Lung (tissue), 12 donors: ENCODE measurements at regions not wholly inside any gene's neighbourhood (a gene's known extent, or its start where the extent isn't known, plus 50 kb on each side); places are given as distances from the start of the nearest gene placed in this dataset. TPM values are rescaled to one million over a fixed set of nuclear protein-coding genes. Genes with fewer than 3 reads are reported as not detected.
"Not testable (repeated sequence)": the region's sequence is repeated elsewhere in the genome, so short reads cannot be mapped to it uniquely, and the experiment has no call there.

Experiments
- ATAC-seq: fragments of 200-7000 bp; cut with Tn5 transposase; one replicate; pipeline ENCODE4 v1.9.1; 2020; ENCODE audit warnings: moderate number of reproducible peaks; ENCODE audit not compliant: insufficient read depth, low FRiP score
- DNase-seq, 3 donors: peaks; one replicate each; pipeline ENCODE4 v3.0.0-alpha.2; 2013 to 2017
- H3K27ac ChIP-seq, 2 donors: one replicate each; pipeline ENCODE4 v1.5.1; 2013; ENCODE audit warnings: mild to moderate bottlenecking in 2 of 2, moderate library complexity in 2 of 2, control low read depth in 1 of 2, inconsistent platforms in 1 of 2, low read depth in 1 of 2, low read length in 1 of 2
- H3K27me3 ChIP-seq, 3 donors: one replicate each; pipeline ENCODE4 v1.5.1; 2013; ENCODE audit warnings: low read length in 2 of 3; ENCODE audit not compliant: control insufficient read depth in 3 of 3, insufficient read depth in 3 of 3
- H3K36me3 ChIP-seq, 4 donors: one replicate each; pipeline ENCODE4 v1.5.1; 2013; ENCODE audit warnings: low read length in 4 of 4, mild to moderate bottlenecking in 1 of 4, moderate library complexity in 1 of 4; ENCODE audit not compliant: control insufficient read depth in 4 of 4, insufficient read depth in 4 of 4
- H3K4me1 ChIP-seq, 5 donors: one replicate each; pipeline ENCODE4 v1.5.1; 2013; ENCODE audit warnings: low read length in 5 of 5, mild to moderate bottlenecking in 2 of 5, moderate library complexity in 1 of 5; ENCODE audit not compliant: control insufficient read depth in 5 of 5, insufficient read depth in 5 of 5
- H3K4me3 ChIP-seq: one replicate; pipeline ENCODE4 v1.5.1; 2013; ENCODE audit warnings: mild to moderate bottlenecking, control low read depth, moderate library complexity
- H3K9ac ChIP-seq, 2 donors: one replicate each; pipeline ENCODE4 v1.5.1; 2013; ENCODE audit warnings: low read length in 2 of 2, control low read depth in 1 of 2; ENCODE audit not compliant: insufficient read depth in 1 of 2
- H3K9me3 ChIP-seq, 4 donors: one replicate each; pipeline ENCODE4 v1.5.1; 2013; ENCODE audit warnings: low read length in 3 of 4, mild to moderate bottlenecking in 1 of 4, moderate library complexity in 1 of 4; ENCODE audit not compliant: control insufficient read depth in 4 of 4, insufficient read depth in 3 of 4
- CTCF ChIP-seq: IDR thresholded peaks from 2 replicates; pipeline ENCODE4 v1.5.1; 2012; ENCODE audit warnings: mild to moderate bottlenecking; ENCODE audit errors: control extremely low read depth, extremely low read depth
- WGBS, 2 donors: extraction: QIAGEN DNeasy Blood & Tissue Kit; methylation state at CpG; one replicate each; pipeline ENCODE4 v1.1.7; 2013; 5-methylcytosine and 5-hydroxymethylcytosine counted together
- small RNA-seq: library from RNA; depleted of rRNA; stranded (forward); fragments of <200 nt; gene quantifications from one replicate; pipeline ENCODE3, GENCODE V24; 2014; ENCODE audit warnings: low replicate concordance
- donor health status: control.
- donor health status: control.
- donor health status: Bipolar disorder and iron deficiency.
- donor health status: healthy.
- donor health status: DM: yes; HTN: yes; CAD: no.

- DNase-seq (no peak), ATAC-seq (no peak)
- Histone ChIP-seq H3K36me3 (no peaks in the 10 kb centered on the region), H3K9ac (no peak overlapping the region), H3K27ac (no peak overlapping the region), H3K4me1 (no peaks in the 10 kb centered on the region), H3K4me3 (no peak overlapping the region), H3K9me3 (peaks cover 0 to 2% (median 0%) of the 10 kb centered on the region in 4 donors), H3K27me3 (no peaks in the 10 kb centered on the region)
- 66 to 69% methylated on average over 47 to 53 of the region's 53 CpGs for WGBS, 2 donors
- no peak for TF ChIP-seq CTCF
Observed at GRCh38 chr15:19899021-19899824, 642.4 kb downstream of the GOLGA6L6 start.

- not testable (repeated sequence) for H3K27ac ChIP-seq
Observed at GRCh38 chr15:19888811-19889210, 652.8 kb downstream of the GOLGA6L6 start.

GRCh38 chr15:19844061-19844460, 697.5 kb downstream of the GOLGA6L6 start:
- DNase-seq, ATAC-seq, H3K36me3 ChIP-seq: not testable (repeated sequence)

More at GRCh38 chr15:19888811-19889210, 652.8 kb downstream of the GOLGA6L6 start:
- H3K36me3 ChIP-seq, H3K4me3 ChIP-seq, H3K27me3 ChIP-seq, H3K4me1 ChIP-seq, DNase-seq, H3K9ac ChIP-seq, ATAC-seq, H3K9me3 ChIP-seq: not testable (repeated sequence)
- 71% methylated on average over 1 of the region's 1 CpG; no CpG with 5 or more reads in 1 of the 2 donors for WGBS, 2 donors

More at GRCh38 chr15:19844061-19844460, 697.5 kb downstream of the GOLGA6L6 start:
- 58 to 73% methylated on average over 4 of the region's 4 CpGs for WGBS, 2 donors
- not testable (repeated sequence) for H3K9ac ChIP-seq, H3K27me3 ChIP-seq, H3K4me3 ChIP-seq, H3K9me3 ChIP-seq, H3K4me1 ChIP-seq, H3K27ac ChIP-seq

Small RNA genes in the stretch of these regions (small RNA-seq; reads per million reads assigned to genes)
- gene AC138701.2 (not detected), gene IGHD1OR15-1A (not detected), gene IGHD2OR15-2A (not detected), gene IGHD3OR15-3A (not detected), gene IGHD4OR15-4A (not detected), gene IGHD5OR15-5A (not detected), gene RN7SL584P (not detected), gene RNU6-978P (not detected)
